OCI-LY3 (cell line): ENCODE measurements at regions not wholly inside any gene's neighbourhood (a gene's known extent, or its start where the extent isn't known, plus 50 kb on each side); places are given as distances from the start of the nearest gene placed in this dataset.

ENCODE experiments used
- H2AFZ ChIP-seq: fragments of 200-600, 300-600 bp; shearing (Covaris generic); 2 replicates; pipeline ENCODE4 v1.6.0; 2014; ENCODE audit warnings: antibody characterized with exemption, low read depth, low read length
- H3K27ac ChIP-seq: fragments of 200-600, 300-600 bp; sonication (generic); 2 replicates; pipeline ENCODE4 v1.5.1; 2014; ENCODE audit warnings: mild to moderate bottlenecking, low read length, moderate library complexity, mixed read lengths
- H3K27me3 ChIP-seq: fragments of 200-600, 300-600 bp; sonication (generic); 2 replicates; pipeline ENCODE4 v1.6.1; 2014; ENCODE audit warnings: low read depth, low read length, mixed read lengths
- H3K36me3 ChIP-seq: fragments of 200-600, 300-600 bp; sonication (generic); replicated peaks from 2 replicates; pipeline ENCODE3; 2014; ENCODE audit warnings: low read depth, low read length, mixed read lengths
- H3K4me1 ChIP-seq: fragments of 300-600, 200-600 bp; sonication (generic); 2 replicates; pipeline ENCODE4 v1.6.1; 2014; ENCODE audit warnings: low read length, mixed read lengths
- H3K4me2 ChIP-seq: fragments of 200-600, 300-600 bp; sonication (generic); 2 replicates; pipeline ENCODE4 v1.6.1; 2014; ENCODE audit warnings: low read length, mixed read lengths
- H3K4me3 ChIP-seq: fragments of 300-600, 200-600 bp; sonication (generic); 2 replicates; pipeline ENCODE4 v1.5.1; 2014; ENCODE audit warnings: antibody characterized with exemption, mild to moderate bottlenecking, low read length, moderate library complexity
- H3K79me2 ChIP-seq: fragments of 300-600, 200-600 bp; shearing (Covaris generic); 2 replicates; pipeline ENCODE4 v1.6.1; 2014; ENCODE audit warnings: mild to moderate bottlenecking, low read length, mixed read lengths
- H3K9ac ChIP-seq: fragments of 300-600, 200-600 bp; shearing (Covaris generic); 2 replicates; pipeline ENCODE4 v1.6.0; 2014; ENCODE audit warnings: mild to moderate bottlenecking, low read length, moderate library complexity
- H3K9me3 ChIP-seq: fragments of 200-600, 300-600 bp; shearing (Covaris generic); 2 replicates; pipeline ENCODE4 v1.6.1; 2014; ENCODE audit warnings: low read length, mixed read lengths; ENCODE audit not compliant: insufficient read depth
- H4K20me1 ChIP-seq: fragments of 200-600, 300-600 bp; sonication (generic); 2 replicates; pipeline ENCODE4 v1.6.1; 2016; ENCODE audit warnings: low read length, mixed read lengths; ENCODE audit not compliant: insufficient read depth
- CTCF ChIP-seq: fragments of 200-600, 300-600 bp; sonication (generic); IDR thresholded peaks from 2 replicates; pipeline ENCODE4 v1.5.1; 2014; ENCODE audit warnings: antibody characterized with exemption, low read length, low read depth
- EZH2phosphoT487 ChIP-seq: fragments of 200-600 bp; shearing (Covaris generic); IDR thresholded peaks from 2 replicates; pipeline ENCODE4 v1.6.1; 2018; ENCODE audit warnings: antibody characterized with exemption, mixed run types, low read depth

GRCh38 chr2:204240961-204241360, 304.3 kb upstream of the PARD3B start:
- Histone ChIP-seq H3K27me3 (no peaks in the 10 kb centered on the region), H3K9ac (no peak overlapping the region), H2AFZ (no peak overlapping the region), H4K20me1 (no peaks in the 10 kb centered on the region), H3K9me3 (no peaks in the 10 kb centered on the region), H3K36me3 (no peaks in the 10 kb centered on the region), H3K4me2 (no peak overlapping the region), H3K4me3 (no peak overlapping the region), H3K79me2 (no peaks in the 10 kb centered on the region), H3K27ac (no peak overlapping the region), H3K4me1 (no peaks in the 10 kb centered on the region)
- TF ChIP-seq EZH2phosphoT487 (no peak), CTCF (no peak)

GRCh38 chr2:204249437-204249836, 295.8 kb upstream of the PARD3B start:
- Histone ChIP-seq H3K27ac (no peak overlapping the region), H4K20me1 (no peaks in the 10 kb centered on the region), H3K4me2 (no peak overlapping the region), H3K27me3 (peaks cover 7% of the 10 kb centered on the region; the same call in 1 of the 2 replicates), H3K4me1 (no peaks in the 10 kb centered on the region), H2AFZ (no peak overlapping the region), H3K9me3 (no peaks in the 10 kb centered on the region), H3K36me3 (no peaks in the 10 kb centered on the region), H3K79me2 (no peaks in the 10 kb centered on the region), H3K9ac (no peak overlapping the region), H3K4me3 (no peak overlapping the region)
- TF ChIP-seq EZH2phosphoT487 (no peak), CTCF (no peak)

- Histone ChIP-seq H3K27ac (no peak overlapping the region), H3K79me2 (no peaks in the 10 kb centered on the region), H4K20me1 (no peaks in the 10 kb centered on the region), H3K4me2 (no peak overlapping the region), H3K9me3 (no peaks in the 10 kb centered on the region), H3K9ac (no peak overlapping the region), H3K4me1 (no peaks in the 10 kb centered on the region), H3K4me3 (no peak overlapping the region), H3K36me3 (no peaks in the 10 kb centered on the region), H3K27me3 (peaks cover 7% of the 10 kb centered on the region; the same call in 1 of the 2 replicates), H2AFZ (no peak overlapping the region)
- TF ChIP-seq CTCF (no peak), EZH2phosphoT487 (no peak)
These were observed 294.6 kb upstream of the PARD3B start for GRCh38 chr2:204250692-204251091.

- Histone ChIP-seq H3K4me2 (no peak overlapping the region), H3K27me3 (peaks cover 7% of the 10 kb centered on the region; the same call in 1 of the 2 replicates), H3K9me3 (no peaks in the 10 kb centered on the region), H3K4me1 (no peaks in the 10 kb centered on the region), H3K9ac (no peak overlapping the region), H4K20me1 (no peaks in the 10 kb centered on the region), H2AFZ (no peak overlapping the region), H3K27ac (no peak overlapping the region), H3K4me3 (no peak overlapping the region), H3K79me2 (no peaks in the 10 kb centered on the region), H3K36me3 (no peaks in the 10 kb centered on the region)
- TF ChIP-seq CTCF: no peak
- no peak for TF ChIP-seq EZH2phosphoT487
These were observed 293.9 kb upstream of the PARD3B start for GRCh38 chr2:204251158-204251997.
